ENCODE measurements at regions not wholly inside any gene's neighbourhood (a gene's known extent, or its start where the extent isn't known, plus 50 kb on each side); places are given as distances from the start of the nearest gene placed in this dataset.
"Not testable (repeated sequence)": the region's sequence is repeated elsewhere in the genome, so short reads cannot be mapped to it uniquely, and the experiment has no call there.

DNA sequence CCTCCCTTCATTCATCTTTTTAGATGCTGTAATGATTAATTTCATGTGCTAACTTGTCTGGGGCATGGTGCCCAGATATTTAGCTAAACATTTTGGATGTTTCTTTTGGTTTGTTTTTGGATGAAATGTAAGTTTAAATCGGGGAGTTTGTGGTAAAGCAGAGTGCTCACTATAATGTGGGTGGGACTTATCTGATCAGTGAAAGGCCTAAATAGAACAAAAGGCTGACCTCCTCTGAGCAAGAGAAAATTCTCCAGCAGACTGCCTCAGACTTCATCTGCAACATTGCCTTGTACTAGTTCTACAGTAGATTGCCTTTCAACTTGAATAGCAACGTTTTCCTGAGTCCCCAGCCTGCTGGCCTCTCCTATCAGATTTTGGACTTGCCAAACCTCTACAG, 183.6 kb downstream of the S1PR1 start:
- no peak for DNase-seq (ENCODE audit: low spot score)

DNA sequence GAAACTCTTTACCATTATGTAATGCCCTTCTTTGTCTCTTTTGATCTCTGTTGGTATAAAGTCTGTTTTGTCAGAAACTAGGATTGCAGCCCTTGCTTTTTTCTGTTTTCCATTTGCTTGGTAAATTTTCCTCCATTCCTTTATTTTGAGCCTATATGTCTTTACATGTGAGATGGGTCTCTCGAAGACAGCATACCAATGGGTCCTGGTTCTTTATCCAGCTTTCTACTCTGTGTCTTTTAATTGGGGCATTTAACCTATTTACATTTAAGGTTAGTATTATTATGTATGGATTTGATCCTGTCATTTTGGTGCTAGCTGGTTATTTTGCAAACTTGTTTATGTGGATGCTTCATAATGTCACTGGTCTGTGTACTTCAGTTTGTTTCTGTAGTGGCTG, 191.3 kb downstream of the S1PR1 start:
- DNase-seq (ENCODE audit: low spot score), result not testable (repeated sequence)

DNA sequence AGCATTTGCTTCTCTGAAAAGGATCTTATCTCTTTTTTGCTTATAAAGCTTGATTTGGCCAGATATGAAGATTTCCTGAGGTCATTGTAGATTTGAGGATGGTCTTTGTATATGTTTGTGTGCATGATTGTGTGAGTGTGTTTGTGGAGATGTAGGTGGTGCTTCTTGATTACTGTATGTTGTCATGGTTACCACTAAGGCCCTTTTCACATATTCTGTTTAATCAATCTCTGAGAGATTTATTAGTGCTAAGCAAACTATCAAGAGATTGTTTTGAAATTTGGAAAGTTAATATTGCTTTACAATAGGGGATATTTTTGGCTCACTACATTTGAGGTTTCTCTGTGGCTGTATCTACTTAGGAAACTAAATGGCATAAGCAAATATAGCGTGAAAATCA, 191.7 kb downstream of the S1PR1 start:
- no peak for DNase-seq (ENCODE audit: low spot score)

DNA sequence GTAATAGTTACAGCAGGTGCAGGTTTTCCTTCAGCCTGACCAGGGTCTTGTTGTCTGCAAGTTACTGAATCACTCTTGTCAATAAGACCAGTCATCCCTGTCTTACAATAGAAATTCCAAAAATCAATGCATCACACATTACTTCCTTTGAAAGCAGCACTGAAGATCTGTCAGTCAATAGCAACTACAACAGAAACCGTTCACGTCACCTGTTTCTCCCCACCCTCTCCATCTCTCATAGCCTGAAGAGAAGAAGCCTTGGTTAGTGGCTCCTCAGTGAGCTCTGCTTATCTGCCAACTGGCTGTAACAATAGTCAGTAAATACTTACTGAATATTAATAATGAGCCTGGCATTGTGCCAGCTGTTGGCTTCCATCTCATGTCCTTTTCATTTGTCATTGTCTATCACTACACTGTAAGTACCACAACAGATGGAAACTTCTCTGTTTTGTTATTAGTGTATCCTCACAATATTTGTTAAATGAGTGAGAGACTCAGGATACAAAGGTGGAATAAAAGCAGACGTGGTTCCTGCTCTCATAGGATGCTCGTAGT, 195.2 kb downstream of the S1PR1 start:
- peak; percentile 3 for DNase-seq (ENCODE audit: low spot score)

DNA sequence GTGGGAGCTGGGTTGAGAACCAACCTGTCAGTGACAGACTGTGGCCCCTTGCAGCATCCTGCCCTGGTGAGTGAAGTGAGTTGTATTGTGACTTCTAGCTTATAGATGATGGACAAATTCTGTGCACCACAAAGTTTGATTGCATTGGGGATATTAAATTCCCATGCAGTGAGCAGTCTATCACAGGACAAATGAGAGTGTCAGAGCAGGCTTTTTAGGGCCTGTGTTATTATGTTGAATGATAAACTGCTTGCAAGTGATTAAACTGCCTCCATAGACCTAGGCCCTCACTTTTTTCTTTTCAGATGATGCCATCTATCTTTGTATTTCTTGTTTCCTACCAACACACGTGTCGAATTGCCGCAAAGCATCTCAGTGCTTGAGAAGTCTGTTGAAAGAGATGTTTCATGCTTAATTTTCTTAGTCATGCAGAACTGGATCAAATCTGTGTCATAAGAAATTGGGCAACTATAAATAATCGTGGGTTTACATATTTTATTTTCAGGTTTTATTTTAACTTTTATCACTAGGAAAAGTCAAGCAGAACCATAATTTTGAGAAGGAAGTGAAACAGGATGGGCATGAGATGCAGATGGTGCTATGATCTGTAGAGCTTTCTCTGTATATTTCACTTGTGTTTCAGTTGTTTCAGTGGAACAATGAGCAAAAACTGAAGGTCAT, 199.2 kb downstream of the S1PR1 start:
- no peak for DNase-seq (ENCODE audit: low spot score)

DNA sequence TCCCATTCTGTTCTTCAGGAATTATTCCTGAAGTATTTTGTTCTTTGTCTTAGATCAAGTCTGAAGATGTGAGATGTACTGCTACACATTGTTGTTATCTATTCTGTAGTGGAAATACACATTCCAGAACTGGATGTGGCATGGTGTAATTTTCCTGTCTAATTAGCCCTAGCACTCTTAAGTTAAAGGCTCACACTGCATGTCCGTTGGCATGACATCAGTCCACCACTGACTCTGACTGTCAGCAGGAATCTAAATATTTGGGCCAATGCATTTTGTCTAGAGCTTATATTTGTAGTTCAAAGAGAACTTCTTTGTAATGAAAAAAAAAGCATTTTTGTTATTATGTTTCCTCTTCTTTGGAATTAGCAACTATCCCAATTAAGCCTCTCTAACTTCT, 201.0 kb downstream of the S1PR1 start:
- DNase-seq (ENCODE audit: low spot score), result no peak

DNA sequence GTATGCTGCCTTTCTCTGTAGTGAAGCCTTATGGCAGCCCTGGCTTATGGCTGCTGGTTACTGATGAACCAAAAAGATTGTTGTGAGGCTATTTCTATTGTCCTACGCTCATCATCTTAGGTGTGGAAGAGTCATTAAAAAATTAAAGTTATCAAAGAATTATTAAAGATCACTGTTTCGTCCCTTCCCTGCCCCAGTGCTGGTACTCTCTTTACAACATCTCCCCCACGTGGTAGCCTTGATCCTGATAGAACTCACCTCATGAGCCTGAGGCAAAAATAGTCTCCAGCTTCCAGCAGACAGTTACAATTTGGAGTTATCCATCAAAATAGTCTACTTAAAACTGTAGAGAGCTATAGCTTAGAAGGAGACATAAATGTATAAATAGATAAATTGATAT, 201.5 kb downstream of the S1PR1 start:
- peak; percentile 35 for DNase-seq (ENCODE audit: low spot score)

DNA sequence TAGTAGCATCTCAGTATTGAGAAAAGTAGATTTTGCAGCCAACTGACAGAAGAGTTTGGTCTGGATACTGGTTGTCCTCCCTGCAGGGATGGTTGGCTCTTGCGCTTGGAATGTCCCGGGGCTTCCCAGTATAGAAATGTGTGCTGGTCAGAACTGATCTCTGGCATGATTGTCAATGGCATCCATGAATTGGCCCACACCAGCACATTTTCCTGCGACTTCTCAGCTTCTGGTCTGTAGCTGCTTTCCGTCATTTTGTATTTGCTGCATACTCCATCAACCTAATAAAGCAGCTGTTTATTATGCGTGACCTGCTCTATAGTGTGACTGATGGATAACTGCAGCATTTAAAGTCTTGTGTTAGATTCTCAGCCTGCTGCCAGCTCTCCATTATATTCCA, 203.7 kb downstream of the S1PR1 start:
- no peak for DNase-seq (ENCODE audit: low spot score)

DNA sequence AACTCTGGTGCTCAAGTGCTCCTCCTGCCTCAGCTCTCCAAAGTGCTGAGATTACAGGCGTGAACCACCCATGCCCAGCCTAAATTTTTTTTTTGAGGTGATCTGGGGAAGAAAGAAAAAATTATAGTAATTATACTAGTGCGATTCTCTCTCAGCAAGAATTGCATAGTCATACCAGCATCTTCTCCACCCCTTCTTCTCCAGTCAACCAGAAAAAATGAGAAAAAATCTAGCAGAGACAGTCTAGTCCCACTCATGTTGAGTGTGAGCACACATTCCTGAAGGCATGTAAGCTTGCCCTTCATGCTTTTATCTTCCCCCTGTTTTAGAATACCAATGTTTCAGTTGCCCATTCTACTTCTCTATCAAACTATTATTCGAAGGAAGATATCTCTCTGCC, 207.6 kb downstream of the S1PR1 start:
- no peak for DNase-seq (ENCODE audit: low spot score)

DNA sequence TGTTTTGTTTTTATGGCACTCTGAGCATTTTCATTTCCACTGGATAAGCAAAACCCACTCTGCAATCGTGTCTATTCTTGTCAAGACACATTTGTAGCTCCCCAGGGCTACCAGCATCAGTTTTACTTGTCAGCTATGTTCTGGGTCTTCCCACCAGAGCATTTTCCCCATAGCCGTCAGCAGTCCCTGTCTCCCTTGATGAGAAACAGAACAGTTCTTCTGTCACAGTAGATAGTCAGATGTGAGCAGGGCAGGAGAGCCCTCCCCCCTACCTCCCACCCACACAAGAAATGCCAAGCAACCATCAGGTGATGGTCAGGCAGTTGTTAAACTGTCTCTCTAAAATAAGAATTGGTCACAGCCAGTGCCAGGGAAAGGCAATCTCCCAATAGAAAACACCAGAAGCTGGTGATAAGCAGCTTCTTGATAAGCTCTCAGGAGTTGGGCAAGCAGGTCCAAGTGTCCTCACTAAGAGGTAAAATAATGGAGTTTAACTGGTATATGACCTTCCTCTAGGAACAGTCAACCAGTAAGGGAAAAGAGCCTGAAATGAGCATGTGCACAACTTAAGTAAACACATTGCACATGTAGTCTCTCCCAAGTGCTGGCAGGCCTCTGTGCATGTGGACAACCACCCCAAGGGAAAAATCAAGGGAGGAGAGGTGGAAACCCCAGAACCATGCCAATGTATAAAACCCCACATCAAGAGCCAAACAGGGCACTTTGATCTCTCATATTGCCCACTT, 208.2 kb downstream of the S1PR1 start:
- no peak for DNase-seq (ENCODE audit: low spot score)

DNA sequence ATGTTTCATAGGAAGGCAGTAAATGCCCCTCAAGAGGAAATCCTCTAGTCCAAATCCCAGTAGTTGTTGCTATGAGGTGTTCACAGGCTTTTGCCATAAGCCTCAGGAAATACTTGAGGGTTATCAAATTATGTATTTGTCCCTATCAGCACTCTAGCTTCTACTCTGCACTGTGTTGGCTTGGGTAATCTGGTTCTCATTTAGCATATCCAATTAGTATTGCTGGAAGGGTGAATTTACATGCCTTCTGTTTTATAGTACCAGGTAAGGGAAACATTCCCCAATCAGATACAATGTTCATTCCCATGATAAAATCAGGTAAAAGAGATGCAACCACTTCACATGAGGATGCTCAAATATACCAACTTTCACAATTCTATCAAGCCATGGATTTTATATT, 211.2 kb downstream of the S1PR1 start:
- DNase-seq (ENCODE audit: low spot score), result no peak

DNA sequence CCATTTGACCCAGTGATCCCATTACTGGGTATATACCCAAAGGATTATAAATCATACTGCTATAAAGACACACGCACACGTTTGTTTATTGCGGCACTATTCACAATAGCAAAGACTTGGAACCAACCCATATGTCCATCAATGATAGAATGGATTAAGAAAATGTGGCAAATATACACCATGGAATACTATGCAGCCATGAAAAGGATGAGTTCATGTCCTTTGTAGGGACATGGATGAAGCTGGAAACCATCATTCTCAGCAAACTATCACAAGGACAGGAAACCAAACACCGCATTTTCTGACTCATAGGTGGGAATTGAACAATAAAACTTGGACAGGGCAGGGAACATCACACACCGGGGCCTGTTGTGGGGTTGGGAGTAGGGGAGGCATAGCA, 213.9 kb downstream of the S1PR1 start:
- DNase-seq (ENCODE audit: low spot score), result not testable (repeated sequence)

DNA sequence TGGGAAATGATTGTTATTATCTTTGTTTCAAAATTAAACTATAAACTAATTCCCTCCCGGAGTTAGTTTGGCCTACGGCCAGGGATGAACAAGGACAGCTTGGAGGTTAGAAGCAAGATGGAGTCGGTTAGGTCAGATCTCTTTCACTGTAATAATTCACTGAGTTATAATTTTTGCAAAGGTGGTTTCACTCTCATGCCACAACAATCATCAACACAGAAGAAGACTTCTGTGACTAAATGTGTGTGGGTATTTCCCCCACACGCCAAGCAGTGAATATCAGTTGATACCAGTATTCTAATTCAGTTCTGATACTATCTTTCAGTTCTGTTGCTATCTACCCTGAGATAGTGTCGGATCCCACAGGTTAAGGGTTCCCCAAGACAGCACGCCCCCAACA, 215.1 kb downstream of the S1PR1 start:
- DNase-seq (ENCODE audit: low spot score), result no peak

DNA sequence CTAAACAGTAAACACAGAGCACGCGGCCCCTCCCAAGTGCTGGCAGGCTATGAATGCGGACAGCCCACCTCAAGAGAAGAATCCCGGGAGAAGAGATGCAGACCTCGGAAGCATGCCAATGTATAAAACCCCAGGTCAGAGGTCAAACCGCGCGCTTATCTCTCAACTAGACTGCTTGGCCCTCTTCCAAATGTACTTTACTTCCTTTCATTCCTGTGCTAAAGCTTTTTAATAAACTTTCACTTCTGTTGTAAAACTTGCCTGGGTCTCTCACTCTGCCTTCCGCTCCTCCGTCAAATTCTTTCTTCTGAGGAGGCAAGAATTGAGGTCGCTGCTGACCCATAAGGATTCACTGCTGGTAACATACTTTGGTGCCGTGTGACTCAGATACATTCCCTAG, 216.0 kb downstream of the S1PR1 start:
- DNase-seq (ENCODE audit: low spot score), result no peak

DNA sequence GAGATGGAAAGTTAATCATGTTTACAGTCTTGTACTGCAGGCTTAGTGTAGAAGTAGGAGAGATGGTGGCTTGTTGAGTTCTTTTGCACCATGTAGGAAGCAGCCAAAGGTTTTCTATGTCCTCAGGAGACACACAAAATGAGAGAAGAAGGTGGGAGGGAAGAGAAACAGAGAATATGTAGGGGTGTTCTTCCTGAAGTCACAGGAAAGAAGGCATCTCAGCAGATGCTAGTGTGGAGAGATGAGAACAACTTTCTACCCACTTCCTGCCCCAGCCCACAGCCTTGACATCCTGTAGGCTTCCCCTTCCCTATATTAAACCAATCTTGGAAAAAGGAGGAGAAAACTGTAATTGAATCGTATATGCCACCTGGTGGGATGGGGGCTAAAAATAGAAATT, 217.0 kb downstream of the S1PR1 start:
- no peak for DNase-seq (ENCODE audit: low spot score)

DNA sequence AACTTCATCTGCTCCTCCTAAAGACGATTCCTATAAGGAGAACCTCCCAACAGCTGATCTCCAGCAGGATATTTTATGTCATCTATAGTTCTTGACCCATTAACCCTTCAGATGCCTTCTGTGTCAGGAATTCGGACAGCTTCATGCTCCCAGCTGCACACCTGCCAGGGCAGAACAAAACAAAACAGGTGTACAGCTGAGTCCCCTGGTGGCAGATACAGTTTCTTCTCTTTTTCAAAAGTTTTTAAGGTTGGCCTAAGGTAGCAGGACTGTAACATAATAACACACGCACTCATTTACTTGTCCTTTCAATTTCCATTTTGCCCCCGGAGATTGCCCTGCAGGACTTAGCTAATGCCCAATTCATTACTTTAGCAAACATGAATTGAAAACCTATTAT, 218.3 kb downstream of the S1PR1 start:
- DNase-seq (ENCODE audit: low spot score), result no peak

DNA sequence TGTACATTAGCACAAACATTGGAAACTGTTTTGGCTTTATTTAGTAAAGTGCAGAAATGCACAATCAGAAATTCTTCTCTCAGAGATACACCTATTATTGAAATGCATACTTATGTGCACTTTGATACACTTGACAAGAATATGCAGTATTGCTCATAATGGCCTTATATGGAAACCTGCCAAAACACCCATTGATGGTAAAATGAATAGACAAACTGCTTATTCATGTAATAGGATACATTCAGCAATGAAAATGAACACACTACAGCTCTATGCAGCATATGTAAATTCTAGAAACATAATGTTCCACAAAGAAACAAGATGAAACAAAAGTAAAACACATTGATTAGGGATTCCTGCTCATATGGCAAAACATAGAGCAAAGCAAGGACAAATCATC, 223.9 kb downstream of the S1PR1 start:
- no peak for DNase-seq (ENCODE audit: low spot score)

DNA sequence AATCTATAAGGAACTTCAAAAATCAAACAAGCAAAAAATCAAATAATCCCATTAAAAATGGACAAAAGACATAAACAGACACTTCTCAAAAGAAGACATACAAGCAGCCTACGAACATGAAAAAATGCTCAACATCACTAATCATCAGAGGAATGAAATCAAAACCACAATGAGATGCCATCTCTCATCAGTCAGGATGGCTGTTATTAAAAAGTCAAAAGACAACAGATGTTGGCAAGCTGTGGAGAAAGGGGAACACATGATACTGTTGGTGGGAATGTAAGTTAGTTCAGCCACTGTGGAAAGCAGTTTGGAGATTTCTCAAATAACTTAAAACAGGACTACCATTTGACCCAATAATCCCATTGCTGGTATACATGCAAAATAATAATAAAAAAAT, 226.4 kb downstream of the S1PR1 start:
- DNase-seq (ENCODE audit: low spot score), result no peak

DNA sequence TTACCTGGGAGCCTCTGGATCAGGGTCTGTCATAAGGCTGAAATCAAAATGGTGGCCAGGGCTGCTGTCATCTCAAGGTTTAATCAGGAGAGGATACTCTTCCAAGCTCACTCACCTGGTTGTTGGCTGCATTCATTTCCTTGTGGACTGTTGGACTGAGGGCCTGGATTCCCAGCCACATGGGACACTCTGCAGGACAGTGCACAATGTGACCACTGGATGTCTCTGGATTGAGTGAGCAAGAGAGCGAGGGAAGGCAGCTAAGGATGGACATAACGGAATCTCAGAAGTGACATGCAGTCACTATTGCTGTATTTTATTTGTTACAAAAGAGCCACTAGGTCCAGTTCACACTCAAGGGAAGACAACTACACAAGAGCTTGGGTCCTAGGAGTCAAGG, 229.1 kb downstream of the S1PR1 start:
- no peak for DNase-seq (ENCODE audit: low spot score)

DNA sequence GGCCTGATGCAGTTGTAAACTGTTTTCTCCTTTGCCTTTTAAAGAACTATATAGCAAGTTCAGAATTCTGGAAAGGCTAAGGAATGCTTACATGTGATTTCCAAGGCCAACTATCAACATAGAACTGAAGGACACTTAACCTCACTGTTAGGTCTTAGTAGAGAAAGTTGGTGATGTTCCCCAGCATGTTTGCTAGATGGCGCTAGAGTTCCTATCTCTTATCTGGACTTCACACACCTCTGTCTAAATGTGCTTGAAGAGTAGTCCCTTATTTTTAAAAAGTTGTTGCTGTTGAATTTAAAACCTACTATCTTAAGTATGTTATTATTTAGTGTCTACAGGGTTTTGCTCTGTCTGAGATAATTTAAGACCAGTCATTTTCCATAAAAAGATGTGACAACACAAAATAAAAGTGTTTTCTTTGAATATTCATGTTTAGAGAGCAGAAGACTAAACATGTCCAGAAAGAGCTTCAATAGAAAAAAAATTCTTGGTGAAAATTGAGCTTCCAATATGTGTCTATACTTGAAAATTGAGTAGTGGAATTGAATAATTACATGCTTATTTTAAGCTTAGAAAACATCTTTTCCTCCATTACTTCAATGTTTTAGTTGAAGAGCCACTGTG, 237.3 kb downstream of the S1PR1 start:
- DNase-seq (ENCODE audit: low spot score), result peak; percentile 8

DNA sequence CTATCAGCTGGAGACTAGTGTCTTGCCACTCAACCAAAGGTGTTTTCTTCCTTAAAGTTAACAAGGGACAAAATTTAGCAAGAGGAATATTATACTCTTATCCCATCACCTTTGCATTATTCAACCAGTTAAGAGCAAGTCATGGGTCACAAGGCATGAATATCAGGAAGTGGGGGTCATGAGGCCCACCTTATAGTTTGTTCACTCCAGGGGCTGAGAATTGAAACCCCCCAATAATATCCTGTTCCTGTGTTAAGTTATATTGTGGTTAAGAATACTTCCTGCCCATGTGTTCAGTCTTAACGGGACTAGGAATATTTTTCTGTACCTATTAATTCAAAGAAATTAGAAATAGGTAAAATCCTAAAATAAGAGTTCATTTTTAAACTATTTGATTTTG, 239.7 kb downstream of the S1PR1 start:
- DNase-seq (ENCODE audit: low spot score), result no peak

DNA sequence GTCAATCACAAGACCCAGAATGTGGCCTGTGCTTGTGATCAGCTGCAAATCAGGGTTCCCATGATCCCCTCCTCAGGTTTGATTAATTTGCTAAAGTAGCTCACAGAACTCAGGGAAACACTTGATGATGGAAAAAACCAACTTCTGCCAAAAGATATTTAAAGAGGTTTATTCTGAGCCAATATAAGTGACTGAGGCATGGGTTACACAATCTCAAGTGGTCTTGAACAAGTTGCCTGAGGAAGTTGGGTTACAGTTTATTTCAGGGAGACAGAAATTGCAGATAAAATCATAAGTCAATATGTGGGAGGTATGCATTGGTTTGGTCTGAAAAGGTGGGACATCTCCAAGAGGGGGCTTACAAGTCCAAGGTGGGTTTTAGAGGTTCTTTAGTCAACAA, 243.1 kb downstream of the S1PR1 start:
- no peak for DNase-seq (ENCODE audit: low spot score)

DNA sequence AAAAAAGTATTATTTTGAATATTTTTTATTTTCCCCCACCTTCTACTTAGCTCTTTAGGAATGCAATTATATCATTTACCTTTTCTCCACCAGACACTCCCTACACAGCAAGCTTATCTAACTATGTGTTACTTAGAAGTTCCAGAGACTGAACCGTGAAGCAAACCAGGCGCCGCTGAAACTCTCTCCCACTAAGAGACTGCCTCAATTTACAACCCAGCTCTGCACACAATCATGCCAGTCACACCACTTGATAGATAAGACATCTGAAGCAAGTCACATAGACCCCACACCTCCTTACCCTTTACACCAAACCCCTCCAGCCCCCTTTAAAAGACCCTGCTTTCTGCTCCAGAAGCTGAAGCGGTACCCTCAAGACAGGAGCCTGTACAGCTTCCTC, 245.5 kb downstream of the S1PR1 start:
- DNase-seq (ENCODE audit: low spot score), result no peak
